Esophagus squamous epithelium (tissue), 4 donors: ENCODE measurements at regions not wholly inside any gene's neighbourhood (a gene's known extent, or its start where the extent isn't known, plus 50 kb on each side); places are given as distances from the start of the nearest gene placed in this dataset.
"Not testable (repeated sequence)": the region's sequence is repeated elsewhere in the genome, so short reads cannot be mapped to it uniquely, and the experiment has no call there.

Source experiments
- CTCF ChIP-seq, 6 experiments: fragments of 450-650 bp in 4 of 6; fragments of 200-600 bp in 2 of 6; sonication (generic) in 2 of 6; IDR thresholded peaks; one replicate each; pipeline ENCODE4 v1.5.1; 2016 to 2019; ENCODE audit warnings: antibody characterized with exemption in 6 of 6, mild to moderate bottlenecking in 4 of 6, moderate library complexity in 4 of 6
- POLR2A ChIP-seq, 4 donors: fragments of 450-650 bp; IDR thresholded peaks; one replicate each; pipeline ENCODE4 v1.6.1; 2017; ENCODE audit warnings: antibody characterized with exemption in 4 of 4, mild to moderate bottlenecking in 4 of 4, moderate library complexity in 3 of 4

GRCh38 chr10:46774945-46775667 is 136.1 kb upstream of the PTPN20 start:
- not testable (repeated sequence) for TF ChIP-seq CTCF, POLR2A (IDR thresholded peaks at IDR 0.05)
